ENCODE measurements at regions not wholly inside any gene's neighbourhood (a gene's known extent, or its start where the extent isn't known, plus 50 kb on each side); places are given as distances from the start of the nearest gene placed in this dataset.

DNA sequence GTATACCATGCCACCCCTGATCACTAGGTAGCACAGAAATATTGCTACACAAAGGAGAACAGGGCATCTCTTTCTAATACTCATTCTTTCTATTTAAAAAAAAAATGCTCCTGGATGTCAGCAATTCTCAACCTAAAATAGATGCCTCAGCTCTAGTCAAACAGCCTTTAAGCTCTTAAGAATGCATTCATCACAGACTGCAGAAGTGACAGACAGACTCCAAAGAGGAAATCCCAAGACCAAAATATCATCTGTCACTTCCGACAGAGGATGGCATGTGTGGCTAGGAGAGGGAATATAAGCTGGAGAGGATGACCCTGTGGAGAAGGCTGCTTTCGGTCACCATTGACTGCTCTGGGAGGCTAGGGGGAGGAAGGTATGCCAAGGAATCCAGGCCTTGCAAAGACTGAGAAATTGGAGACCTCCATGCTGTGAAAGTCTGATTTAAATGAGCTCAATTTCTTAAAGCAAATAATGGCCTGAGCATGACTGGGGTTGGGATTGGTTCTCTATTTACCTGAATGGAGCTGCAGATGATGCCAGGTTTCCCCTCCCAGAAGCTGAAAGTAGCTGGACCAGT is 277.4 kb downstream of the BRINP2 start:
- Histone ChIP-seq H3F3A (ENCODE audit: low read depth) (no peaks in the 10 kb centered on the region), H3K4me2 (ENCODE audit: low read depth, low read length, poor library complexity, severe bottlenecking) (no peak overlapping the region), H3K4me1 (ENCODE audit: insufficient read depth, low read length, poor library complexity, severe bottlenecking) (no peaks in the 10 kb centered on the region), H3K9me3 (ENCODE audit: insufficient read depth, low read depth, low read length) (no peaks in the 10 kb centered on the region), H4K20me1 (ENCODE audit: insufficient read depth, low read length, poor library complexity, severe bottlenecking) (no peaks in the 10 kb centered on the region), H3K9ac (ENCODE audit: low read depth, low read length, poor library complexity, severe bottlenecking) (no peak overlapping the region), H3K4me3 (ENCODE audit: low read length, poor library complexity, severe bottlenecking) (no peak overlapping the region), H2AFZ (ENCODE audit: low read length) (no peak overlapping the region), H3K36me3 (ENCODE audit: insufficient read depth, low read length) (no peaks in the 10 kb centered on the region), H3K79me2 (ENCODE audit: insufficient read depth, low read length) (no peaks in the 10 kb centered on the region), H3K27me3 (ENCODE audit: insufficient read depth, low read length, poor library complexity, severe bottlenecking) (no peaks in the 10 kb centered on the region), H3K9me2 (replicated peaks; ENCODE audit: low read depth, low read length) (no peaks in the 10 kb centered on the region)
- TF ChIP-seq, protein P1, sequence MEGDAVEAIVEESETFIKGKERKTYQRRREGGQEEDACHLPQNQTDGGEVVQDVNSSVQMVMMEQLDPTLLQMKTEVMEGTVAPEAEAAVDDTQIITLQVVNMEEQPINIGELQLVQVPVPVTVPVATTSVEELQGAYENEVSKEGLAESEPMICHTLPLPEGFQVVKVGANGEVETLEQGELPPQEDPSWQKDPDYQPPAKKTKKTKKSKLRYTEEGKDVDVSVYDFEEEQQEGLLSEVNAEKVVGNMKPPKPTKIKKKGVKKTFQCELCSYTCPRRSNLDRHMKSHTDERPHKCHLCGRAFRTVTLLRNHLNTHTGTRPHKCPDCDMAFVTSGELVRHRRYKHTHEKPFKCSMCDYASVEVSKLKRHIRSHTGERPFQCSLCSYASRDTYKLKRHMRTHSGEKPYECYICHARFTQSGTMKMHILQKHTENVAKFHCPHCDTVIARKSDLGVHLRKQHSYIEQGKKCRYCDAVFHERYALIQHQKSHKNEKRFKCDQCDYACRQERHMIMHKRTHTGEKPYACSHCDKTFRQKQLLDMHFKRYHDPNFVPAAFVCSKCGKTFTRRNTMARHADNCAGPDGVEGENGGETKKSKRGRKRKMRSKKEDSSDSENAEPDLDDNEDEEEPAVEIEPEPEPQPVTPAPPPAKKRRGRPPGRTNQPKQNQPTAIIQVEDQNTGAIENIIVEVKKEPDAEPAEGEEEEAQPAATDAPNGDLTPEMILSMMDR (conservative IDR thresholded peaks at IDR 0.05; ENCODE audit: low read length): no peak
- no peak for TF ChIP-seq EZH2phosphoT487 (IDR thresholded peaks at IDR 0.05; ENCODE audit: borderline replicate concordance)

DNA sequence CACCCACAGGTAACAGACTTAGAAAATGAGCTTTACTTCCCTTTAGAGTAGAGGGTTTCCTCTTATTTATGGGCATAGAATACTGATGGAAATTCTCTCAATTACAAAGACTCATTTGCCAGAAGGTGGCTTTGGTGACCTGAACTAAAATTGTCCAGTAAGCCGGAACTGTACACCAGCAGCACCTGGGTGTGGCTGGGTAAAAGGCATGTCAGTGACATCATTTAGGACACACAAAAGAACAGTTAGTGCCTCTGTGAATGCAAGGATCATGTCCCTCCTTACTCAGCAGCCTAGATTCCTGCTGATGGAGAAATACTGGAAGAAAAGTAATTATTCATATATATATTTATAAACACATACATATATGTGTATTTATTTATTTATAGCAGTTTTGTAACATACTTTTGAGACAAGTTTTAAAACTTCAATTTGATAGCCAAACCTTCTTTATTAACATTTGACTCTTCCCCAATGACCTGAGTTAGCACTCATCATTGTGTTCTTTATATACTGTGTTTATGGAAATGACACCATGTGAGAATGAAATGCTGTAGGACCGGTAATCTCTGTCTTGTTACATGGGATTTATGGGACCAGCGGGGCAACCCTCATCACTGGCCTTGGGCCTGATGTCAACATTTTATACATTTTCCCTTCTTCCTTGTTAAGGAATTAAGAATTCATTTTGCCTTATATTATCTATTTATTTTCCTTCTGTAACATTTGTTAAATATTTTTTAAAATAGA is 274.4 kb downstream of the BRINP2 start:
- Histone ChIP-seq H3K4me3 (ENCODE audit: low read length, poor library complexity, severe bottlenecking) (no peak overlapping the region), H3K27me3 (ENCODE audit: insufficient read depth, low read length, poor library complexity, severe bottlenecking) (no peaks in the 10 kb centered on the region), H3K4me2 (ENCODE audit: low read depth, low read length, poor library complexity, severe bottlenecking) (no peak overlapping the region), H2AFZ (ENCODE audit: low read length) (no peak overlapping the region), H4K20me1 (ENCODE audit: insufficient read depth, low read length, poor library complexity, severe bottlenecking) (no peaks in the 10 kb centered on the region), H3F3A (ENCODE audit: low read depth) (no peaks in the 10 kb centered on the region), H3K9me2 (replicated peaks; ENCODE audit: low read depth, low read length) (no peaks in the 10 kb centered on the region), H3K36me3 (ENCODE audit: insufficient read depth, low read length) (no peaks in the 10 kb centered on the region), H3K9ac (ENCODE audit: low read depth, low read length, poor library complexity, severe bottlenecking) (no peak overlapping the region), H3K4me1 (ENCODE audit: insufficient read depth, low read length, poor library complexity, severe bottlenecking) (no peaks in the 10 kb centered on the region), H3K9me3 (ENCODE audit: insufficient read depth, low read depth, low read length) (no peaks in the 10 kb centered on the region), H3K79me2 (ENCODE audit: insufficient read depth, low read length) (no peaks in the 10 kb centered on the region)
- no peak for TF ChIP-seq EZH2phosphoT487 (IDR thresholded peaks at IDR 0.05; ENCODE audit: borderline replicate concordance)
- TF ChIP-seq, protein P1 (conservative IDR thresholded peaks at IDR 0.05; ENCODE audit: low read length): no peak

DNA sequence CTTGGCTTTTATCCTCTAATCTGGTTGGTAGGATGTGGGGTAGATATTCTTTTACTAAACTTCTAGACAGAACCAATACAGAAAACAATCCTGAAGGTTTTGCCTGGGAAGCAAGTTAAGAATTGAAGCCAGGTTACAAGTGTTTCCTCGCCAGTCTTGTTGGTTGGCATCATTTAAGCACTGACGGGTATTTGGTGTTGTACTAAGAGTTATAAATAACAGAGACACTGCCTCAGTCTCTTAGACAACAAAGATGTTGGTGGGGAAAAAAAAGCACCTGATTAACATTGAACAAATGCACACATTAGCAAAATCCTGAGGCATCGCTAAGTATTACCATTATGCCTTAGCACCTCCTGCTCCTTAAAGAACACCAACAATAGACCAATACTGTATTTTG is 272.2 kb downstream of the BRINP2 start:
- no peak for TF ChIP-seq EZH2phosphoT487 (IDR thresholded peaks at IDR 0.05; ENCODE audit: borderline replicate concordance)
- TF ChIP-seq, protein P1 (conservative IDR thresholded peaks at IDR 0.05; ENCODE audit: low read length): no peak

More for the DNA sequence above, 272.2 kb downstream of the BRINP2 start:
- H2AFZ ChIP-seq (ENCODE audit: low read length): no peak overlapping the region
- H3F3A ChIP-seq (ENCODE audit: low read depth): no peaks in the 10 kb centered on the region
- H3K4me1 ChIP-seq (ENCODE audit: insufficient read depth, low read length, poor library complexity, severe bottlenecking): no peaks in the 10 kb centered on the region
- no peaks in the 10 kb centered on the region for H3K79me2 ChIP-seq (ENCODE audit: insufficient read depth, low read length)
- H3K4me2 ChIP-seq (ENCODE audit: low read depth, low read length, poor library complexity, severe bottlenecking): no peak overlapping the region
- H3K9me3 ChIP-seq (ENCODE audit: insufficient read depth, low read depth, low read length): no peaks in the 10 kb centered on the region
- no peak overlapping the region for H3K9ac ChIP-seq (ENCODE audit: low read depth, low read length, poor library complexity, severe bottlenecking)
- H3K36me3 ChIP-seq (ENCODE audit: insufficient read depth, low read length): no peaks in the 10 kb centered on the region
- H3K4me3 ChIP-seq (ENCODE audit: low read length, poor library complexity, severe bottlenecking): no peak overlapping the region
- H3K9me2 ChIP-seq (replicated peaks; ENCODE audit: low read depth, low read length): no peaks in the 10 kb centered on the region
- no peaks in the 10 kb centered on the region for H4K20me1 ChIP-seq (ENCODE audit: insufficient read depth, low read length, poor library complexity, severe bottlenecking)
- no peaks in the 10 kb centered on the region for H3K27me3 ChIP-seq (ENCODE audit: insufficient read depth, low read length, poor library complexity, severe bottlenecking)
